ENCODE measurements at regions not wholly inside any gene's neighbourhood (a gene's known extent, or its start where the extent isn't known, plus 50 kb on each side); places are given as distances from the start of the nearest gene placed in this dataset.
"Not testable (repeated sequence)": the region's sequence is repeated elsewhere in the genome, so short reads cannot be mapped to it uniquely, and the experiment has no call there.

- no peak for DNase-seq (ENCODE audit: low spot score)
Measured at GRCh38 chr5:88092358-88092757, 176.3 kb downstream of the TMEM161B start.

- DNase-seq (ENCODE audit: low spot score): no peak
Measured at GRCh38 chr5:88090506-88090905, 178.1 kb downstream of the TMEM161B start.

- DNase-seq (ENCODE audit: low spot score): no peak
Measured at GRCh38 chr5:88089719-88090390, 178.8 kb downstream of the TMEM161B start.

GRCh38 chr5:88085462-88085861, 183.2 kb downstream of the TMEM161B start:
- no peak for DNase-seq (ENCODE audit: low spot score)

GRCh38 chr5:88081877-88082276, 186.8 kb downstream of the TMEM161B start:
- DNase-seq (ENCODE audit: low spot score): no peak

- DNase-seq (ENCODE audit: low spot score): no peak
Measured at GRCh38 chr5:88063813-88064212, 204.8 kb downstream of the TMEM161B start.

GRCh38 chr5:88060194-88060593, 208.5 kb downstream of the TMEM161B start:
- DNase-seq (ENCODE audit: low spot score): no peak

- no peak for DNase-seq (ENCODE audit: low spot score)
Measured at GRCh38 chr5:88058625-88059024, 210.0 kb downstream of the TMEM161B start.

GRCh38 chr5:88052468-88052867, 216.2 kb downstream of the TMEM161B start:
- not testable (repeated sequence) for DNase-seq (ENCODE audit: low spot score)

- no peak for DNase-seq (ENCODE audit: low spot score)
Measured at GRCh38 chr5:88051148-88051547, 217.5 kb downstream of the TMEM161B start.

GRCh38 chr5:88049737-88050136, 218.9 kb downstream of the TMEM161B start:
- no peak for DNase-seq (ENCODE audit: low spot score)

- no peak for DNase-seq (ENCODE audit: low spot score)
Measured at GRCh38 chr5:88049156-88049555, 219.5 kb downstream of the TMEM161B start.

- no peak for DNase-seq (ENCODE audit: low spot score)
Measured at GRCh38 chr5:88045931-88046461, 222.6 kb downstream of the TMEM161B start.

- no peak for DNase-seq (ENCODE audit: low spot score)
Measured at GRCh38 chr5:88045165-88045564, 223.5 kb downstream of the TMEM161B start.

- no peak for DNase-seq (ENCODE audit: low spot score)
Measured at GRCh38 chr5:88034520-88034919, 234.1 kb downstream of the TMEM161B start.

- no peak for DNase-seq (ENCODE audit: low spot score)
Measured at GRCh38 chr5:88033191-88033590, 235.5 kb downstream of the TMEM161B start.

- no peak for DNase-seq (ENCODE audit: low spot score)
Measured at GRCh38 chr5:88029011-88029410, 239.6 kb downstream of the TMEM161B start.

GRCh38 chr5:88021141-88021540, 247.5 kb downstream of the TMEM161B start:
- DNase-seq (ENCODE audit: low spot score): no peak

GRCh38 chr5:88014984-88015383, 253.7 kb downstream of the TMEM161B start:
- DNase-seq (ENCODE audit: low spot score): not testable (repeated sequence)

GRCh38 chr5:88000877-88001276, 267.8 kb downstream of the TMEM161B start:
- no peak for DNase-seq (ENCODE audit: low spot score)

GRCh38 chr5:87997662-87998061, 271.0 kb downstream of the TMEM161B start:
- DNase-seq (ENCODE audit: low spot score): no peak

GRCh38 chr5:87966213-87966612, 302.4 kb downstream of the TMEM161B start:
- no peak for DNase-seq (ENCODE audit: low spot score)

- no peak for DNase-seq (ENCODE audit: low spot score)
Measured at GRCh38 chr5:87954121-87954520, 314.5 kb downstream of the TMEM161B start.

GRCh38 chr5:87951661-87952060, 317.0 kb downstream of the TMEM161B start:
- DNase-seq (ENCODE audit: low spot score): no peak
